Omental fat pad (tissue), 3 donors: ENCODE measurements at regions not wholly inside any gene's neighbourhood (a gene's known extent, or its start where the extent isn't known, plus 50 kb on each side); places are given as distances from the start of the nearest gene placed in this dataset.

Experiments used
- ATAC-seq: fragments of 150-250 bp; one replicate; pipeline ENCODE4 v1.9.1; 2016; ENCODE audit warnings: mild to moderate bottlenecking, moderate library complexity; ENCODE audit not compliant: low FRiP score
- DNase-seq: peaks from one replicate; pipeline ENCODE4 v3.0.0-alpha.2; 2019; ENCODE audit warnings: low spot score
- TF ChIP-seq, protein P1 (sequence below), 3 donors: fragments of 450-650 bp; IDR thresholded peaks; one replicate each; pipeline ENCODE4 v1.5.1; 2016 to 2017; ENCODE audit warnings: antibody characterized with exemption in 3 of 3, mild to moderate bottlenecking in 3 of 3, moderate library complexity in 2 of 3

- no peak for DNase-seq
- TF ChIP-seq, protein P1, sequence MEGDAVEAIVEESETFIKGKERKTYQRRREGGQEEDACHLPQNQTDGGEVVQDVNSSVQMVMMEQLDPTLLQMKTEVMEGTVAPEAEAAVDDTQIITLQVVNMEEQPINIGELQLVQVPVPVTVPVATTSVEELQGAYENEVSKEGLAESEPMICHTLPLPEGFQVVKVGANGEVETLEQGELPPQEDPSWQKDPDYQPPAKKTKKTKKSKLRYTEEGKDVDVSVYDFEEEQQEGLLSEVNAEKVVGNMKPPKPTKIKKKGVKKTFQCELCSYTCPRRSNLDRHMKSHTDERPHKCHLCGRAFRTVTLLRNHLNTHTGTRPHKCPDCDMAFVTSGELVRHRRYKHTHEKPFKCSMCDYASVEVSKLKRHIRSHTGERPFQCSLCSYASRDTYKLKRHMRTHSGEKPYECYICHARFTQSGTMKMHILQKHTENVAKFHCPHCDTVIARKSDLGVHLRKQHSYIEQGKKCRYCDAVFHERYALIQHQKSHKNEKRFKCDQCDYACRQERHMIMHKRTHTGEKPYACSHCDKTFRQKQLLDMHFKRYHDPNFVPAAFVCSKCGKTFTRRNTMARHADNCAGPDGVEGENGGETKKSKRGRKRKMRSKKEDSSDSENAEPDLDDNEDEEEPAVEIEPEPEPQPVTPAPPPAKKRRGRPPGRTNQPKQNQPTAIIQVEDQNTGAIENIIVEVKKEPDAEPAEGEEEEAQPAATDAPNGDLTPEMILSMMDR (IDR thresholded peaks at IDR 0.05): no peak
- ATAC-seq: no peak
Observed at GRCh38 chr9:91043811-91044175, 242.2 kb downstream of the SYK start.

DNA sequence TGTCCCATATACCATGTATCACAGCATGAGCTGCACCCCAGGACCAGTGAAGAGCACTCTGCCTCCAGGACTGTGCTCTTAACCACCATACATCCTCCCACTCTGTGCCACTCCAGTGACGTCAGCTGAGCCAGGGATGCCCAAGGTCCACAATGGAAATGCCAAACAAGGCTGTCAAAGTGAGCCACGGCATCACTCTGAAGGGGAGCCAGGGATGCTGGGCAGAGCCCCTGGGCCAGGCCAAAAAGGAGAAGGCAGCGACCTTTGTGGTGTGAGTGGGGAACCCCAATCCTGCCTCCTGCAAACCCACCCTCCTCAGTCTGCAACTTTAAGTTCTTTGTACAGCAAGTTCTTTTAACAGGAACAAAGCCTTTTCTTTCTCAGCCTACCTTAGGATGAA lies 242.7 kb downstream of the SYK start:
- no peak for ATAC-seq
- TF ChIP-seq, protein P1 (IDR thresholded peaks at IDR 0.05): no peak

GRCh38 chr9:91045041-91045440 lies 243.4 kb downstream of the SYK start:
- DNase-seq: no peak
- TF ChIP-seq, protein P1 (IDR thresholded peaks at IDR 0.05): no peak
- no peak for ATAC-seq

More for the DNA sequence above, 242.7 kb downstream of the SYK start:
- DNase-seq: no peak

DNA sequence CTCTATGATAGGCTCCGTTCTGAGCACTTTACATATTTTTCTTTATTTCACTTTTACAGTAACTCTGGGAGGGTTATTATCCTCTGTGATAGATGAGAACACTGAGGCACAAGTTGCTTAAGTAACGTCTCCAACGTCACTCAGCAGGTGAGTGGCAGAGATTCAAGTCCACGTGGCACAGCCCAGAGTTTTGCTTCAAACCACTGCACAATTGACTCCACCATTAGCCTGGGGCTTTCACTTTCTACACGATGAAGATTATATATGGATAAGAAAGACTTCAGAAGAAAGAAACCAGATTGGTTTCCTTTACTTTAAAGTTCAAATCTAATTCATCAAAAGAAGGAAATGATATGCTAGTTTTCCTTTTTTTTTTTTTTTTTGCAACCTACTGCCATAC lies 245.9 kb downstream of the SYK start:
- no peak for ATAC-seq
- no peak for DNase-seq
- TF ChIP-seq, protein P1 (IDR thresholded peaks at IDR 0.05): no peak

- no peak for DNase-seq
- TF ChIP-seq, protein P1 (IDR thresholded peaks at IDR 0.05): no peak
- ATAC-seq: no peak
Observed at GRCh38 chr9:91047993-91048607, 246.5 kb downstream of the SYK start.

GRCh38 chr9:91048749-91049148 lies 247.1 kb downstream of the SYK start:
- DNase-seq (no peak), ATAC-seq (no peak)
- TF ChIP-seq, protein P1 (IDR thresholded peaks at IDR 0.05): no peak

DNA sequence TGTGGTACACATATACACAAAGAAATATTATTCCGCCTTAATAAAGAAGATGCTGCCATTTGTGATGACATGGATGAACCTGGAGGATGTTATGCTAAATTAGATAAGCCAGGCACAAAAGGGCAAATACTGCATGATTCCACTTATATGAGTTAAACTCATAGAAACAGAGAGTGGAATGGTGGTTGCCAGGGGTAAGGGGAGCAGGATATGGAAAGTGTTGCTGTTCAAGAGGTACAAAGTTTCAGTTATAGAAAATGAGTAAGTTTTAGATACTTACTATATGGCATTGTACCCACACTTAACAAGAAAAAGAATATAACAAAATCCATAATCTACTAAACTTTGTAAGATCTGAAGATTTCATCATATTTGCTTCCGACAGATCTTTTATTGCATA lies 252.2 kb downstream of the SYK start:
- DNase-seq: no peak
- no peak for ATAC-seq
- TF ChIP-seq, protein P1 (IDR thresholded peaks at IDR 0.05): no peak
